LHCN-M2 (cell line): ENCODE measurements at regions not wholly inside any gene's neighbourhood (a gene's known extent, or its start where the extent isn't known, plus 50 kb on each side); places are given as distances from the start of the nearest gene placed in this dataset.
"Not testable (repeated sequence)": the region's sequence is repeated elsewhere in the genome, so short reads cannot be mapped to it uniquely, and the experiment has no call there.

ENCODE experiments used
- DNase-seq: peaks from one replicate; pipeline ENCODE4 v3.0.0-alpha.2; 2012; ENCODE audit warnings: low read depth

GRCh38 chr2:139721411-139721995 lies 941.3 kb upstream of the NXPH2 start:
- no peak for DNase-seq

GRCh38 chr2:139720056-139720455 lies 939.9 kb upstream of the NXPH2 start:
- no peak for DNase-seq

GRCh38 chr2:139704606-139705005 lies 924.4 kb upstream of the NXPH2 start:
- no peak for DNase-seq

GRCh38 chr2:139694327-139694726 lies 914.1 kb upstream of the NXPH2 start:
- no peak for DNase-seq

GRCh38 chr2:139686205-139686604 lies 906.0 kb upstream of the NXPH2 start:
- DNase-seq = no peak

GRCh38 chr2:139685090-139685983 lies 905.1 kb upstream of the NXPH2 start:
- no peak for DNase-seq

- DNase-seq = no peak
These were observed 904.2 kb upstream of the NXPH2 start for GRCh38 chr2:139684286-139684860.

GRCh38 chr2:139674577-139674976 lies 894.4 kb upstream of the NXPH2 start:
- no peak for DNase-seq

GRCh38 chr2:139673447-139673846 lies 893.3 kb upstream of the NXPH2 start:
- not testable (repeated sequence) for DNase-seq

GRCh38 chr2:139669675-139670074 lies 889.5 kb upstream of the NXPH2 start:
- DNase-seq = no peak

GRCh38 chr2:139652385-139652784 lies 872.2 kb upstream of the NXPH2 start:
- DNase-seq = no peak

- no peak for DNase-seq
These were observed 865.4 kb upstream of the NXPH2 start for GRCh38 chr2:139645617-139646016.

GRCh38 chr2:139643139-139643538 lies 862.9 kb upstream of the NXPH2 start:
- DNase-seq = no peak

GRCh38 chr2:139631966-139632365 lies 851.8 kb upstream of the NXPH2 start:
- no peak for DNase-seq

GRCh38 chr2:139628931-139629330 lies 848.7 kb upstream of the NXPH2 start:
- no peak for DNase-seq

GRCh38 chr2:139626128-139626527 lies 845.9 kb upstream of the NXPH2 start:
- no peak for DNase-seq

- DNase-seq = no peak
These were observed 842.5 kb upstream of the NXPH2 start for GRCh38 chr2:139622691-139623090.

- DNase-seq = no peak
These were observed 837.6 kb upstream of the NXPH2 start for GRCh38 chr2:139617747-139618146.

GRCh38 chr2:139613264-139613663 lies 833.1 kb upstream of the NXPH2 start:
- no peak for DNase-seq

- no peak for DNase-seq
These were observed 830.3 kb upstream of the NXPH2 start for GRCh38 chr2:139610512-139610911.

- no peak for DNase-seq
These were observed 828.9 kb upstream of the NXPH2 start for GRCh38 chr2:139609109-139609508.

GRCh38 chr2:139605668-139606067 lies 825.5 kb upstream of the NXPH2 start:
- no peak for DNase-seq

GRCh38 chr2:139600166-139600565 lies 820.0 kb upstream of the NXPH2 start:
- no peak for DNase-seq
